Germinal center (tissue), 1 donor: ENCODE measurements at regions not wholly inside any gene's neighbourhood (a gene's known extent, or its start where the extent isn't known, plus 50 kb on each side); places are given as distances from the start of the nearest gene placed in this dataset.
"Not testable (repeated sequence)": the region's sequence is repeated elsewhere in the genome, so short reads cannot be mapped to it uniquely, and the experiment has no call there.

ENCODE experiments used
- DNase-seq: peaks from one replicate; pipeline ENCODE4 v3.0.0; 2012; ENCODE audit warnings: mixed read lengths, low spot score

- no peak for DNase-seq
These were observed 67.3 kb upstream of the RASGRF1 start for GRCh38 chr15:79157631-79158592.

- DNase-seq, result no peak
These were observed 66.3 kb upstream of the RASGRF1 start for GRCh38 chr15:79156704-79157375.

DNA sequence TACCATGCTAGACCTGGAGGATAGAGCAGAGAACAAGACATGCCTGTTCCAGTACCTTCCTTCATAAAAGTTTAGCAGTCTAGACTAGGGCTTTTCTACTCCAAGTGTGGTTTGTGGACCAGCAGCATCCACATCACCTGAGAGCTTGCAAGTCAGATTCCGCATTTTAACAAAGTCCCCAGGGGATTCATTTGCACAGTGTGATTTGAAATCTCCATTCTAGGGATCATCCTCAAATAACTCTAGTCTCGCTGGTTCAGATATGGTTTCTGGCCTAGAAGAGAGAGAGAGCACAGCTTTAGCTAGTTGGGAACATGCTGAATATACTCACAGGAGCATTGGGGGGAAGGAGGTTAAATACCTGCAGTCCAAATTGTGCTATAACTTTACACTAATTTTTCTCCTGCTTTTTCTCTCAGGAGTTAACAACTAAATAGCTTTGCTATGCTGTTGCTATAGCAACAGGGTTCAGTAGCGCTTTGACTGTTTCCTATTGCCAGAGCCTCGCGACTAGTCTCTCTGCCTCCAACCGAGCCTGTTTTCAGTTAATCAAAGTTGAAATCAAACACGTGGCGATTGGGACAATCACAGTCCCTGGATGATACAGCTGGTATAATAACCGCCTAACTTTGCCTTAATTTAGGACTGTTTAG, 64.0 kb upstream of the RASGRF1 start:
- no peak for DNase-seq

- not testable (repeated sequence) for DNase-seq
These were observed 53.7 kb upstream of the RASGRF1 start for GRCh38 chr15:79144290-79144689.

DNA sequence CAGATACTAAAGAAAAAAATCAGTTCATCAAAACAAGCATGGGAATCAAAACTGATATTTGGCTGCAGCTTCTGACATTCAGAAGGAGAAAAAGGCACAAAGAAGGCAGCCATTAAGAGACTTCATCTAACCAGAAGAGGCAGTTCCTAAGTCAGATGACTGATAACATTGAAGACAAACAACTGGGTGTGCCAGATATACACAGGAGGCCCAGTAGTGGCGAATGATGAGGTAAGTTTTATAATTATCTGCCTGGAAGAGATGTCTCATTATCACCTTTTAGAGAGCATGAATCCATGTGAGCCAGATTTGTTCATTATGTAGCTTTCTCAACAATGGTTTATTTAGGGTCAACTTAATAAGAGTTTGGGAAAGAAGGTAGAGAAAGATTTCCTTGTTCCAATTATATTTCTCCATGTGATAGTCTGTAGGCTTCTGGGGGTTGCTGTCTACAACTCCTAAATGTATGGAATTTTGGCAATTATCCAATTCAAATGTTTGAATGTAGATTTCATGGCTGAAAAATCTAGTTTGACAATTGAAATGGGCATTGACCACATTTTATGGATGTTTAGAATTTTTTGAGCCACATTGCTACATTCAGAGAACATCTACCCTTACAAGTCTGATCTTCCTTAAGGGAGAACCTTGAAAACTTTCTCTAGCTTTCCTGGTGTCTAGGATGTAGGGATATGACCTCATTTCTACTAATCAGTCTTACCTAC, 50.4 kb upstream of the RASGRF1 start:
- DNase-seq, result no peak
